ENCODE measurements at regions not wholly inside any gene's neighbourhood (a gene's known extent, or its start where the extent isn't known, plus 50 kb on each side); places are given as distances from the start of the nearest gene placed in this dataset.

GRCh38 chr10:43885842-43886241 lies 237.2 kb upstream of the ZNF32 start:
- no peak for DNase-seq
- no peaks in the 10 kb centered on the region for H3K36me3 ChIP-seq
- H3K4me3 ChIP-seq (ENCODE audit: low read depth, low read length): no peak overlapping the region
- H3K9me3 ChIP-seq (ENCODE audit: severe bottlenecking): no peaks in the 10 kb centered on the region
- H3K27me3 ChIP-seq (ENCODE audit: insufficient read depth, low read depth, severe bottlenecking): peaks cover 13% of the 10 kb centered on the region
- peak; percentile 31; the same call in 1 of the 2 replicates for TF ChIP-seq CTCF (IDR thresholded peaks at IDR 0.05; ENCODE audit: low read depth, low read length)
- no peak overlapping the region for H3K27ac ChIP-seq

GRCh38 chr10:43885252-43885651 lies 236.6 kb upstream of the ZNF32 start:
- Histone ChIP-seq H3K27ac (no peak overlapping the region), H3K36me3 (no peaks in the 10 kb centered on the region), H3K9me3 (ENCODE audit: severe bottlenecking) (no peaks in the 10 kb centered on the region), H3K4me3 (ENCODE audit: low read depth, low read length) (no peak overlapping the region), H3K27me3 (ENCODE audit: insufficient read depth, low read depth, severe bottlenecking) (peaks cover 9% of the 10 kb centered on the region)
- TF ChIP-seq CTCF (IDR thresholded peaks at IDR 0.05; ENCODE audit: low read depth, low read length): no peak
- DNase-seq: no peak

- H3K27me3 ChIP-seq (ENCODE audit: insufficient read depth, low read depth, severe bottlenecking): peaks cover 9% of the 10 kb centered on the region
- no peaks in the 10 kb centered on the region for H3K9me3 ChIP-seq (ENCODE audit: severe bottlenecking)
- DNase-seq: no peak
- no peak overlapping the region for H3K4me3 ChIP-seq (ENCODE audit: low read depth, low read length)
- no peaks in the 10 kb centered on the region for H3K36me3 ChIP-seq
- no peak for TF ChIP-seq CTCF (IDR thresholded peaks at IDR 0.05; ENCODE audit: low read depth, low read length)
- H3K27ac ChIP-seq: no peak overlapping the region
Observed at GRCh38 chr10:43884501-43885105, 235.9 kb upstream of the ZNF32 start.

GRCh38 chr10:43882711-43883110 lies 234.0 kb upstream of the ZNF32 start:
- H3K4me3 ChIP-seq (ENCODE audit: low read depth, low read length): no peak overlapping the region
- TF ChIP-seq CTCF (IDR thresholded peaks at IDR 0.05; ENCODE audit: low read depth, low read length): no peak
- no peak overlapping the region for H3K27ac ChIP-seq

GRCh38 chr10:43881657-43882056 lies 233.0 kb upstream of the ZNF32 start:
- no peaks in the 10 kb centered on the region for H3K9me3 ChIP-seq (ENCODE audit: severe bottlenecking)
- no peak overlapping the region for H3K27ac ChIP-seq
- no peak overlapping the region for H3K4me3 ChIP-seq (ENCODE audit: low read depth, low read length)
- DNase-seq: no peak
- H3K36me3 ChIP-seq: no peaks in the 10 kb centered on the region
- TF ChIP-seq CTCF (IDR thresholded peaks at IDR 0.05; ENCODE audit: low read depth, low read length): no peak
- H3K27me3 ChIP-seq (ENCODE audit: insufficient read depth, low read depth, severe bottlenecking): peaks cover 5% of the 10 kb centered on the region

More at GRCh38 chr10:43882711-43883110, 234.0 kb upstream of the ZNF32 start:
- DNase-seq: no peak
- no peaks in the 10 kb centered on the region for H3K9me3 ChIP-seq (ENCODE audit: severe bottlenecking)
- no peaks in the 10 kb centered on the region for H3K36me3 ChIP-seq
- H3K27me3 ChIP-seq (ENCODE audit: insufficient read depth, low read depth, severe bottlenecking): peaks cover 7% of the 10 kb centered on the region

GRCh38 chr10:43880160-43880559 lies 231.5 kb upstream of the ZNF32 start:
- no peak for TF ChIP-seq CTCF (IDR thresholded peaks at IDR 0.05; ENCODE audit: low read depth, low read length)
- no peak for DNase-seq
- Histone ChIP-seq H3K27me3 (ENCODE audit: insufficient read depth, low read depth, severe bottlenecking) (peaks cover 5% of the 10 kb centered on the region), H3K4me3 (ENCODE audit: low read depth, low read length) (no peak overlapping the region), H3K9me3 (ENCODE audit: severe bottlenecking) (no peaks in the 10 kb centered on the region), H3K36me3 (no peaks in the 10 kb centered on the region), H3K27ac (no peak overlapping the region)

Measured in WERI-Rb-1 (cell line).